GM19023 (cell line): ENCODE measurements at regions not wholly inside any gene's neighbourhood (a gene's known extent, or its start where the extent isn't known, plus 50 kb on each side); places are given as distances from the start of the nearest gene placed in this dataset.

Experiments used
- ATAC-seq: cut with Tn5 transposase; IDR thresholded peaks from one replicate; pipeline ENCODE4 v1.9.1; 2021; ENCODE audit warnings: mild to moderate bottlenecking, moderate library complexity; ENCODE audit not compliant: unreplicated experiment

- no peak for ATAC-seq
Observed at GRCh38 chr4:173858471-173858870, 328.4 kb upstream of the HAND2 start.

GRCh38 chr4:173857828-173858227, 327.8 kb upstream of the HAND2 start:
- no peak for ATAC-seq

GRCh38 chr4:173855015-173855414, 325.0 kb upstream of the HAND2 start:
- no peak for ATAC-seq

DNA sequence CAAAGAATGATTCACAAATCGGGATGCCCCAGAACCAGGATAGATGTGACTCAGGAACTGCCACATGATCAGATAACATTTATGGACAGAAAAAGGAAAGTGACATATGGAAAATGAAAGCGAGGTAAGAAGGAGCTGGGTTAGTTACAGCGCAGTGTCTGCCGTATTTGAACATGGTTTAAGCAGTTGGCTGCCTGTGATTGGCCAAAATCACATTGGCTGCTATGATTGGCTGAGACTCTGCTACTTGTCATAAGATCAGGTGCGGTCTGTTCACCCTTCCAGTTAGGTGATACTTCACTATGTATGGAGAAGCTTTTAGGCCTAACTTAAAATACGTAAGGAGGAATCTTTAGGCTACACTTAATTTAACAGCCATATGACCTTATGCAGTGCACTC, 322.7 kb upstream of the HAND2 start:
- ATAC-seq: no peak

- no peak for ATAC-seq
Observed at GRCh38 chr4:173845580-173845979, 315.6 kb upstream of the HAND2 start.

DNA sequence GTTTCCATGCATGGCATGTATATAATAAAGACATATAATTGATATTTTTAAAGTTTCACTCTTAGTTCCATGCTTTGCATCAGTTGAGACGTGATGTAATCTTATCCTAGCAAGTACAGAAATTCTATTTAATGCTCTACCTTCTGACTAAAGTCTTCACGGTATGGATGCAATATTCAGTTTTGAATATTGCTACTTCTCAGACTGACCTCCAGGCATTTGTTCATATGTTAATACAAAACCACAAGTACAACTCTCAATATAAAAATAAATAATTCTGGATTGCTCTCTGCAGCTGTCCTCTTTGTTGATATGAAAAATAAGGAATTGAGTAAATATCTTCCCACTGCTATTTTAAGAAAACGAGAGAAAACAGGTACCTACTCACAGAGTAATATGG, 309.8 kb upstream of the HAND2 start:
- no peak for ATAC-seq

DNA sequence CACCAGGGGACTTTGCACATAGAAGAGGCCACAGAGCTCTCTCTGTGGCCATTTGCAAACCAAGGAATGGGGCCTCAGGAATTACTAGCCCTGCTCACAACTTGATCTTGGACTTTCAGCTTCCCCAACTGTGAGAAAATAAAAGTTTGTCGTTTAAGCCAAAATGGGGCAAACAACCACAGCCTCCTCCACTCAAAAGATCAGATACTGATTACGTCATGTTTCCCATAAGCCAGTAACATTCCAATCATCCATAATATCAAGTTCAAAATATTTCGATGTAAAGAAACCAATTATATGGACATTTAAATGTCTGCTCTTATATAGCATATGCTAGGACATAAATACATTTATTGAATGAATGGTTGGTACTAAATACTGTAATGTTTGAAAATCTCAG, 307.5 kb upstream of the HAND2 start:
- ATAC-seq: no peak

DNA sequence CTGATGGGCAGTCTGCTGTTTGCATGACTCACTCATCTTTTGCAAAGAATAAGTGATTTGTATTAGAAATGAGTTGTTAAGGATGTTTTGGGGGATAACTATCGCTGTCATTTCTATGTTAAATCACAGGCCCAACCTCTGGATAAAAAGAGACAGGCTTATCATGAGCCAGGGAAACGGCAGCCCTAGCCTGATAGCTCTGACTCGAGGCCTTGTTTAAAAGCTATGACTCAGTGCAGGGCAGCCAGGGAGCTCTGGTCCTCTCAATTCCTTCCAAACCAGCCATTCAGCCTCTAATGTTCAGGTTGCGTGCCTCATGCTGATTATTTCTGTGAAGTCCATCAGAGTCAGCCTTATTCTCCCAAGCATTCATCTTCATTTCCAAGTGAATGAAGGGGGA, 305.9 kb upstream of the HAND2 start:
- ATAC-seq: no peak

GRCh38 chr4:173834151-173834550, 304.1 kb upstream of the HAND2 start:
- ATAC-seq: no peak

DNA sequence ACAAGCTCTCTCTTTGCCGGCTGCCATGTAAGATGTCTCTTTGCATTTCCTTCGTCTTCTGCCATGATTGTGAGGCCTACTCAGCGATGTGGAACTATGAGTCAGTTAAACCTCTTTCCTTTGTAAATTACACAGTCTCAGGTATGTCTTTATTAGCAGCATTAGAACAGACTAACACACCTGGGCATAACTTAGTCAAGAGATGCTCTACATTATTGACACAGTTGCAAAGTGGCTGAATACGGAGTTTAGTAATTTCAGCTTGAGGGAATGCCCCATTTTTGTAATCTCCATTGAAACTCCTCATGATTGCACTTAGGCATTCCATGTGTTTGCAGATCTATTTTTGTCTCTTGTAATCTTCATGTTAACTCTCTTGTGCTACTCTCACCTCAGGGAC, 299.5 kb upstream of the HAND2 start:
- no peak for ATAC-seq

DNA sequence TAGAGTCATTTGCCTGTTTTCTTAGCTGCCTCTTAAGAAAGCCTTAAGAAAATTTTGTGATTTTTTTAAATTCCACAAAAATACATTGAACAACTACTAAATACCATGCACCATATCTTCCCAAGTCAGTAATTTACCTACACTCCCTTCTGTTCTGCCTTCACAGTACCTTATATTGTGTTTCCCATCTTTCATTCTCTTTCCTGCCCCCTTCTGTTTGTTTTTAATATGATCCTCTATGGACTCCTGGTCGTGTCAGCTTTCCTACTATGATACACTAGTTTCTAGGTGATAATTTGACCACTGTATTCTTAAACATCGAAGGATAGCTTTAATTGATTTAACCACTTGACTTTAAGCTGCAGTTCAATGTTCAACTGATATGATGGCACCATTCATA, 297.7 kb upstream of the HAND2 start:
- no peak for ATAC-seq

- ATAC-seq: no peak
Observed at GRCh38 chr4:173821876-173822275, 291.8 kb upstream of the HAND2 start.

DNA sequence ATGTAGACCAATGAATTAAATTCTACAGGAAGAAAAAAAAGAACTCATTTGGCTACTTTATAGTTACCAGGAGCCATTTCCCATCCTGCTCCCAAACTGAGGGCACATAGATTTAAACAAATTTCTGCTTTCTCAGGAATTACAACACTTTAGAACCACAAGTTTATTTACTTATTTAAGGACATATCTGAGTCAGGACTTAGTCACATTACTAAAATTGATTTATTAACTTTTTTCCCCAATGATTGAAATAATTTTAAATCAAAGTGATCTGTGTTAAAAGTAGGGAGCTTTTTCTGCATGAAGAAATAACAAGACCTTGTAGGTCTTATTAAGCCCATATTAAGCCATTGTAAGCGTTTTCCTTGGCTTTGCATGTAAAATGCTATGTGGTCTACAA, 291.0 kb upstream of the HAND2 start:
- no peak for ATAC-seq

GRCh38 chr4:173807347-173807746, 277.3 kb upstream of the HAND2 start:
- no peak for ATAC-seq

GRCh38 chr4:173805884-173806283, 275.9 kb upstream of the HAND2 start:
- no peak for ATAC-seq

GRCh38 chr4:173802662-173803022, 272.6 kb upstream of the HAND2 start:
- no peak for ATAC-seq

DNA sequence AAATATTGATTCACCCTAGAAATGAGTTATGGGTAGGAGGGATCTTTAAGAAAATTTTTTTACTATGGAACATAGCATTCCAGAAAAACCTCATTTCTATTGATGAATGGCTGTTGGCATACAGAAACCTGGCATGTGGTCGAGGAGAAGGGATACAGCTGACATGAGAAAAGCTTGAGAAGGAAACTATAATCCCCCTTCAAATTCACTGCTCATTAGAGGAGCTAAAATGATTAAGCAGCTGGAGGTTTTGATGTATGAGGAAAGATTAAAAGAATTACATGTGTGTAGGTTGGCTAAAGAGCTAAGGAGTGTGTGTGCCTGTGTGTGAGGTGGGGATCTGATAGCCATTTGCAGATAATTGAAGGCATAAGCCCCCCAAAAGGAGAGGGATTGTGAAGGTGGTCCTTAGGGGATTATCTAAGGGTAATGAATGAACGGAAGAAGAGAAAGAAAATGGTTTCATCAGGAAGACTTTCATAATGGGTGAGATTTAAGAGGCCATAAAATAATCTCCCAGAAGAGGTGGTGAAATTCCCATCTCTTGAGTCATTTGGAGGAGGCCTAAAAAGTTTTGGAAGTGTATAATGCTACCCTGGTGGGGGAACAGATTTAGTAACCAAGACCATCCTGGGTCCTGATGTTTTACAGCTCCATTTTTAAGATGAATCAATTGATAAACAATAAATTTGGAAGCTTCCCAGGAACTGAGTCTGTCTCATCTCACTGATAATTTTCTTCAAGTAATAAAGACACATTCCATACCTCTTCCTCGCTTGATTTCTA, 272.0 kb upstream of the HAND2 start:
- no peak for ATAC-seq

DNA sequence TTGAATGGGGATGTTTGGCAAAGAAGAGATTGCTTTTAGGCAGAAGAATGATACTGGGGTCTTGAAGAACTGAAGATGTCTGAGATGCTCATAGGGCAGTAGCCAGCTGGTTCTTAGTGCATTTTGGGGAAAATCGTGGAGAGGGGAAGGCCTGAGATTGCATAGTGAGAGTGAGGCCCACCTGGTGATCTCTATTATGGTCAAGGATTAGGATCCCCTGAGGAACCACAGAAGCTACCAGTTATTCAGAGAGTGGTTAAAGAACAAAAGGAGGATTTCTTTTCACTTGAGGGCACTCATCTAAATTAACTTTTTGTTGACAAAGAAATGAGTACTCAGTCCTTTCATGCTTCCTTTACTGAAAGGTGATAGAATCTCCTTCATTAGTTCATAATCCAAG, 271.3 kb upstream of the HAND2 start:
- no peak for ATAC-seq

DNA sequence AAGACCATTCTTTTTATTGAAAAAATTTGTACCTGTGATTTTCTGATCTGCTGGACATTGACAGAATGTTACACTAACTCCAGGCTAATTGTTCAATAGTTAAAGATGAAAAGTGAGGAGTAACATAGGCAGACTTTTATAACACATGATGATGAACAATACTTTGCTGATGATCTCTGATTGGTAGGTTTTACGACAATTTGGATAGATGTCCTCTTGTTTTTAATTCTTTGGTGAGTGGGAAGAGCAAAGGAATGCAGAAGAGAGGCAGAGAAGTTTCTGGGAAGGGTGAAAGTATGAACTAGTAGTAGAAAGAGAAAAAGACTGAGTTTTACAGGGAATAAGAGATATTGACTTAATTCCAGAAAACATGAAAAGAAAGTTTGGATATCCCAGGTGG, 267.3 kb upstream of the HAND2 start:
- ATAC-seq: no peak

GRCh38 chr4:173794662-173795061, 264.6 kb upstream of the HAND2 start:
- ATAC-seq: no peak

DNA sequence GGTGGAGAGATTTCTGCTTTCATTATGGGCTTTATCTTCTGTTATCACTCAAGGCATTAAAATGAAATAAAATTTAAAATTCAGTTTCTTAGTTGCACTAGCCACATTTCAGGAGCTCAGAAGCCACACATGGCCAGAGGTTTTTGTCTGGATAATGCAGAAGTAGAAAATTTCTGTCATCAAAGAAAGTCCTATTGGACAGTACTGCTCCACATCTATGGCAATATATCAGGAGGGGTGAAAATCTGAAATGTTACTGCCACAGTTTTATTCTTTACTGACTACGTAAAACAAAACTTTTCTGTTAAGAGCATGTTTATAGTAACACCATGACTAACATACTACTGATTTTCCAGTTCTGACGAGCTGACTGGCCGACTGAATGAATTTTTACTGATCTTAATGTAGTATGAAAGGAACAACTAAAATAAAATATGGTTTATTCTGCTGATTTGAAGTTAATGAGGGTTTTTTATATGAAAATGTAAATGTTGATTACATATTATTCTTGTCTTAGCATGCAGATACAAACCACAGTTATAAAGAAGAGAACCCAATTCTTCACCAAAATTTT, 264.0 kb upstream of the HAND2 start:
- ATAC-seq: no peak

GRCh38 chr4:173782660-173783059, 252.6 kb upstream of the HAND2 start:
- ATAC-seq: no peak

GRCh38 chr4:173777921-173778320, 247.9 kb upstream of the HAND2 start:
- no peak for ATAC-seq
